ENCODE measurements at regions not wholly inside any gene's neighbourhood (a gene's known extent, or its start where the extent isn't known, plus 50 kb on each side); places are given as distances from the start of the nearest gene placed in this dataset.

GRCh38 chrX:45952030-45952429 is 593.2 kb downstream of the ZNF674 start:
- TF ChIP-seq CTCF (IDR thresholded peaks at IDR 0.05) = no peak
- TF ChIP-seq BHLHE40 (IDR thresholded peaks at IDR 0.05; ENCODE audit: low read depth, low read length) = no peak
- TF ChIP-seq POLR2A (IDR thresholded peaks at IDR 0.05; ENCODE audit: low read length) = no peak
- TF ChIP-seq KDM5A (IDR thresholded peaks at IDR 0.05) = no peak
- TF ChIP-seq FOSL2 (IDR thresholded peaks at IDR 0.05) = no peak
- TF ChIP-seq FOSL2 (CRISPR knock-in tag; IDR thresholded peaks at IDR 0.05) = no peak
- no peak for TF ChIP-seq ZFP36 (IDR thresholded peaks at IDR 0.05; ENCODE audit: borderline replicate concordance, partially characterized antibody)
- TF ChIP-seq ELK1 (IDR thresholded peaks at IDR 0.05; ENCODE audit: low read depth, low read length) = no peak
- no peak for TF ChIP-seq RFX5 (IDR thresholded peaks at IDR 0.05)
- no peak for TF ChIP-seq EHMT2 (IDR thresholded peaks at IDR 0.05; ENCODE audit: low read depth)
- TF ChIP-seq, protein P1, sequence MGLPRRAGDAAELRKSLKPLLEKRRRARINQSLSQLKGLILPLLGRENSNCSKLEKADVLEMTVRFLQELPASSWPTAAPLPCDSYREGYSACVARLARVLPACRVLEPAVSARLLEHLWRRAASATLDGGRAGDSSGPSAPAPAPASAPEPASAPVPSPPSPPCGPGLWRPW (IDR thresholded peaks at IDR 0.05) = no peak
- no peak for TF ChIP-seq BCL3 (IDR thresholded peaks at IDR 0.05)
- no peak for TF ChIP-seq JUNB (IDR thresholded peaks at IDR 0.05)
- TF ChIP-seq SREBF2 (IDR thresholded peaks at IDR 0.05) = no peak
- no peak for TF ChIP-seq CEBPB (IDR thresholded peaks at IDR 0.05)
